ENCODE measurements at regions not wholly inside any gene's neighbourhood (a gene's known extent, or its start where the extent isn't known, plus 50 kb on each side); places are given as distances from the start of the nearest gene placed in this dataset.

GRCh38 chr4:153068751-153069150 is 132.6 kb downstream of the FHDC1 start:
- TF ChIP-seq CTCF (conservative IDR thresholded peaks at IDR 0.05 in 1 of 2, IDR thresholded peaks at IDR 0.05 in 1 of 2; ENCODE audit: extremely low read depth in 1 of 2, insufficient read depth in 1 of 2, low read depth in 1 of 2, low read length in 2 of 2), result no peak
- no peak for TF ChIP-seq EZH2 (IDR thresholded peaks at IDR 0.05; ENCODE audit: borderline replicate concordance, low read length)

Data from mammary epithelial cell (primary cell).